ENCODE measurements at regions not wholly inside any gene's neighbourhood (a gene's known extent, or its start where the extent isn't known, plus 50 kb on each side); places are given as distances from the start of the nearest gene placed in this dataset.

- H2BK20ac ChIP-seq (ENCODE audit: low read depth, low read length, poor library complexity, severe bottlenecking): no peak overlapping the region
- H3K23ac ChIP-seq (ENCODE audit: insufficient read length, low read depth, low read length): no peak overlapping the region
- no peaks in the 10 kb centered on the region for H3K9me3 ChIP-seq (ENCODE audit: control insufficient read depth, low read depth, low read length)
- H2AK5ac ChIP-seq (ENCODE audit: insufficient read length, low read length): no peak overlapping the region
- H3K79me2 ChIP-seq (ENCODE audit: insufficient read depth, low read length): no peaks in the 10 kb centered on the region
- no peak overlapping the region for H3K9ac ChIP-seq (ENCODE audit: extremely low read depth, insufficient read length, low read length)
- H3K4me2 ChIP-seq (ENCODE audit: insufficient read depth, insufficient read length, low read length): no peak overlapping the region
- no peaks in the 10 kb centered on the region for H3K79me1 ChIP-seq (ENCODE audit: insufficient read depth, low read depth, low read length, poor library complexity, severe bottlenecking)
- H3K27me3 ChIP-seq (ENCODE audit: insufficient read depth, low read length): no peaks in the 10 kb centered on the region
- no peak overlapping the region for H3K27ac ChIP-seq (ENCODE audit: insufficient read length, low read depth, low read length)
- no CpG with 5 or more reads among the region's 1 CpG for WGBS (ENCODE audit: extremely low coverage, insufficient read length, low lambda C conversion rate)
- H2BK5ac ChIP-seq (ENCODE audit: insufficient read length, low read length): no peak overlapping the region
- TF ChIP-seq CTCF (conservative IDR thresholded peaks at IDR 0.05): no peak
- peaks cover 0 to under 1% of the 10 kb centered on the region in 2 experiments; a peak in 3 of 4 replicates for H3K4me1 Mint-ChIP-seq
- H3T11ph ChIP-seq (ENCODE audit: low read length): no peak overlapping the region
- no peak overlapping the region for H2BK120ac ChIP-seq (ENCODE audit: low read depth, low read length, poor library complexity, severe bottlenecking)
- no peak overlapping the region for H3K4me3 Mint-ChIP-seq
- H3K56ac ChIP-seq (ENCODE audit: insufficient read length, low read depth, low read length): no peak overlapping the region
- no peak overlapping the region for H4K8ac ChIP-seq (replicated peaks; ENCODE audit: insufficient read length, low read depth, low read length)
- H3K18ac ChIP-seq (ENCODE audit: insufficient read length, low read depth, low read length): no peak overlapping the region
- no peak for DNase-seq
- H4K20me1 ChIP-seq (ENCODE audit: control insufficient read depth, insufficient read depth, insufficient read length): no peaks in the 10 kb centered on the region
- no peak overlapping the region for H2AFZ ChIP-seq (ENCODE audit: low read length)
- H2BK15ac ChIP-seq (ENCODE audit: low read depth, low read length): no peak overlapping the region
- H3K23me2 ChIP-seq (ENCODE audit: insufficient read length, low read depth, low read length, poor library complexity, severe bottlenecking): no peaks in the 10 kb centered on the region
- H4K91ac ChIP-seq (ENCODE audit: insufficient read length, low read depth, low read length): no peak overlapping the region
- H3K36me3 Mint-ChIP-seq (ENCODE audit: insufficient read depth in 1 of 3, low read depth in 3 of 3): peaks cover 0 to 5% (median 3%) of the 10 kb centered on the region in 3 experiments; a peak in 3 of 7 replicates
- H2BK12ac ChIP-seq (ENCODE audit: insufficient read length, low read depth, low read length): no peak overlapping the region
- H3K4me1 ChIP-seq (ENCODE audit: insufficient read depth, low read length): no peaks in the 10 kb centered on the region
- peaks cover 0 to 3% of the 10 kb centered on the region in 2 experiments; a peak in 2 of 5 replicates for H3K9me3 Mint-ChIP-seq
- no peak overlapping the region for H3K14ac ChIP-seq (ENCODE audit: insufficient read depth, low read length)
- no peak overlapping the region for H3K4ac ChIP-seq (ENCODE audit: low read depth, low read length)
- H3K27ac Mint-ChIP-seq: no peak overlapping the region
- peaks cover 2% of the 10 kb centered on the region; the same call in 1 of the 2 replicates for H3K27me3 Mint-ChIP-seq (ENCODE audit: low read depth)
- no peak overlapping the region for H4K5ac ChIP-seq (ENCODE audit: insufficient read length, low read depth, low read length)
Measured at GRCh38 chr18:73944715-73945114, 202.9 kb downstream of the FBXO15 start.

All from H9 (cell line).